Lower leg skin (tissue), 3 donors: ENCODE measurements at regions not wholly inside any gene's neighbourhood (a gene's known extent, or its start where the extent isn't known, plus 50 kb on each side); places are given as distances from the start of the nearest gene placed in this dataset.

Experiments
- POLR2A ChIP-seq, 2 donors: fragments of 450-650 bp; IDR thresholded peaks; one replicate each; pipeline ENCODE4 v1.6.1; 2016 to 2017; ENCODE audit warnings: antibody characterized with exemption in 2 of 2, mild to moderate bottlenecking in 1 of 2, moderate library complexity in 1 of 2
- TF ChIP-seq, protein P1 (sequence below), 3 donors: fragments of 450-650 bp; IDR thresholded peaks; one replicate each; pipeline ENCODE4 v1.5.1; 2016; ENCODE audit warnings: antibody characterized with exemption in 3 of 3, mild to moderate bottlenecking in 3 of 3, moderate library complexity in 2 of 3

DNA sequence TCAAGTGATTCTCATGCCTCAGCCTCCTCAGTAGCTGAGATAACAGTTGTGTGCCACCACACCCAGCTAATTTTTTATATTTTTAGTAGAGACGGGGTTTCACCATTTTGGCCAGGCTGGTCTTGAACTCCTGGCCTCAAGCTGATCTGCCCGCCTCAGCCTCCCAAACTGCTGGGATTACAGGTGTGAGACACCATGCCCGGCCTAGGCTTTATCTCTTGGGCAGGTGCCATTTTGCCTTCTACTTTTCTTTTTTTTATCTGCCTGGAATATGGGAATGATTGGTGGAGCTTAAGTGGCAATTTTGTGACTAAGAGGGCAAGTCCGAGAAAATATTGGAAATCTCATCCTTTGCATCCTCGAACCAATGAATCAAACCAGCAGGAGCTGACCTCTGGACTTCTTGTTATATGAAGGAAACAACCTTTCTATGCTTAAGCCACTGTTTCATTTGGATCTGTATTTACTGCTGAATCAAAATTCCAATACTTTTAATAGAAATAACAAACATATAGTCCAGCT is 128.9 kb upstream of the ZNF217 start:
- TF ChIP-seq, protein P1, sequence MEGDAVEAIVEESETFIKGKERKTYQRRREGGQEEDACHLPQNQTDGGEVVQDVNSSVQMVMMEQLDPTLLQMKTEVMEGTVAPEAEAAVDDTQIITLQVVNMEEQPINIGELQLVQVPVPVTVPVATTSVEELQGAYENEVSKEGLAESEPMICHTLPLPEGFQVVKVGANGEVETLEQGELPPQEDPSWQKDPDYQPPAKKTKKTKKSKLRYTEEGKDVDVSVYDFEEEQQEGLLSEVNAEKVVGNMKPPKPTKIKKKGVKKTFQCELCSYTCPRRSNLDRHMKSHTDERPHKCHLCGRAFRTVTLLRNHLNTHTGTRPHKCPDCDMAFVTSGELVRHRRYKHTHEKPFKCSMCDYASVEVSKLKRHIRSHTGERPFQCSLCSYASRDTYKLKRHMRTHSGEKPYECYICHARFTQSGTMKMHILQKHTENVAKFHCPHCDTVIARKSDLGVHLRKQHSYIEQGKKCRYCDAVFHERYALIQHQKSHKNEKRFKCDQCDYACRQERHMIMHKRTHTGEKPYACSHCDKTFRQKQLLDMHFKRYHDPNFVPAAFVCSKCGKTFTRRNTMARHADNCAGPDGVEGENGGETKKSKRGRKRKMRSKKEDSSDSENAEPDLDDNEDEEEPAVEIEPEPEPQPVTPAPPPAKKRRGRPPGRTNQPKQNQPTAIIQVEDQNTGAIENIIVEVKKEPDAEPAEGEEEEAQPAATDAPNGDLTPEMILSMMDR (IDR thresholded peaks at IDR 0.05) = no peak
- no peak for TF ChIP-seq POLR2A (IDR thresholded peaks at IDR 0.05)
